ENCODE measurements at regions not wholly inside any gene's neighbourhood (a gene's known extent, or its start where the extent isn't known, plus 50 kb on each side); places are given as distances from the start of the nearest gene placed in this dataset.

DNA sequence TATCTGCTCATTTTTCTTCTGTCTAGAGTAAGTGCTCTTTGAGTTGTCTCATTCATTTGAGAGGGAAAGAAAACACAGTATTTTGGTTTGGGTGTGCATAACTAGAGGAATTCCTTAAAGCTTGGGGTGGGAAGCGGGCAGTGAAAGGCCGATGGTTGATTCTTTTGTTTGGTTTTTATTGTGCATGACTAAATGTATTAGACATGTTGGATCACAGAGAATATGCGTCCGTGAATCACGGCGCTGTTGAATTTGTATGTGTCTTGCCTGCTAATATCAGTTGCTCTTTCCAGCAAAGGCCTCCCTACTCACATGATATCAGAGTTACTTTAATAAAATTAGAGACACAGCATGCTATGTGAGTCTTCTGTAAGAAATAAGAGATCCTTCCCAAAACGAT lies 180.0 kb downstream of the CHD9NB start:
- TF ChIP-seq CTCF (conservative IDR thresholded peaks at IDR 0.05; ENCODE audit: low read depth, low read length) (no peak), EZH2phosphoT487 (IDR thresholded peaks at IDR 0.05; ENCODE audit: borderline replicate concordance, low read length) (no peak)

Measured in PC-3 (cell line).